GM18870 (cell line): ENCODE measurements at regions not wholly inside any gene's neighbourhood (a gene's known extent, or its start where the extent isn't known, plus 50 kb on each side); places are given as distances from the start of the nearest gene placed in this dataset.
"Not testable (repeated sequence)": the region's sequence is repeated elsewhere in the genome, so short reads cannot be mapped to it uniquely, and the experiment has no call there.

Experiments used
- ATAC-seq: cut with Tn5 transposase; IDR thresholded peaks from one replicate; pipeline ENCODE4 v1.9.1; 2021; ENCODE audit warnings: moderate library complexity; ENCODE audit not compliant: unreplicated experiment

DNA sequence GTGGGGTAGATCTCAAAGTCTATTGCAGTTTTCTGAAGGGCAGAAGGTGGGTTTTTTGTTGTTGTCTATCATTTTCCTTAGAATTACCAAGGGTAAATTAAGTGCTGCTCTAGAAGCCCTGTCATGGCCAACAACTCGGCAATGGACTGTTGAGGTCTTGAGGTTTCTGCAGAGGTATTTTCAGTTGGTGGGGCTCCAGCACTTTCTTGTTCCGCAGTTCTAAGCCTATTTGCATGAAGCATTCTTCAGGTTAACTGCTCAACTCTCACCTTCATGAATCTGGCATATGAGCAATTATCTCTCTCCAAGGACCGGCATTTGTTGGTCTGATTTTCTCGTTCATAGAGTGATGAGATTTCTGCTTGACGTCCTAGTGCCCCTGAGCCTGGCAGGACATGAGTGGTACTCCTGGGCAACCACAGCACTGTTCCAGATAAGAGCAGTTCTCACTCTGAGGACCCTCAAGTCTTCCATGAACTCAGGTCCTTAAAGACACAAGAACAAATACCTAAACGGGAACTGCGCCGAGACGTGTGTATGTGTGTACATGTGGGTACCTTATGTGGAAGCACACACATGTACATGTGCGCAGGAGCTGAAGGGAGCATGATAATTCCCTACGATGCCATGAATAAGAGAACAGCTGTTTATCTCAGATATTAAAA, 544.5 kb downstream of the CSNK1G3 start:
- ATAC-seq: peak; percentile 61

- ATAC-seq: no peak
Measured at GRCh38 chr5:124055751-124056150, 543.8 kb downstream of the CSNK1G3 start.

GRCh38 chr5:124054564-124054963, 542.6 kb downstream of the CSNK1G3 start:
- ATAC-seq: peak; percentile 51

DNA sequence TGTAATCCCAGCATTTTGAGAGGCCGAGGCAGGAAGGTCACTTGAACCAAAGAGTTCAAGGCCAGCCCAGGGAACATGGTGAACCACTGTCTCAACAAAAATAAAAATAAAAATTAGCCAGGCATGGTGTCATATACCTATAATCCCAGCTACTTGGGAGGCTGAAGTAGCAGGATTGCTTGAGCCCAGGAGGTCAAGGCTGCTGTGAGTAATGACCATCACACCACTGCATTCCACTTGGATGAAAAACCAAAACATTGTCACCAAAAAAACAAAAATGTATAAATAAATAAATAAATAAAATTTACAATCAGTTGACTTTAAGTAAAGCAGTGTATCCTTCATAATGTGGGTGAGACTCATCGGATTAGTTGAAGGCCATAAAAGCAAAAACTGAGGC, 541.4 kb downstream of the CSNK1G3 start:
- ATAC-seq: no peak

DNA sequence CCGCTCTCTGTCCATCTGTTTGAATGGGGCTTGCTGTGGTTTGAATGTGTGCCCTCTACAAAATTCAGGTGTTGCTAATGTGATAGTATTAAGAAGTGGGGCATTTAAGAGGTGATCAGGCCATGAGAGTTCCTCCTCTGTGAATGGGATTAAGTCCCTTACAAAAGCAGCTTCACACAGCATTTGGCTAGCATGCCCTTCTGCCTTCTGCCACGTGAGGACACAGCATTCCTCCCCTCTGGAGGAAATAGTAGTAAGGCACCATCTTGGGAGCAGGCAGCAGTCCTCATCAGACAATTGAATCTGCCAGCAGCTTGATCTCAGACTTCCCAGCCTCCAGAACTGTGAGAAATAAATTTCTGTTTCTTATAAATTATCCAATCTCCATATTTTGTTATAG, 540.2 kb downstream of the CSNK1G3 start:
- ATAC-seq: no peak

- ATAC-seq: no peak
Measured at GRCh38 chr5:124050120-124050770, 538.3 kb downstream of the CSNK1G3 start.

GRCh38 chr5:124045412-124045811, 533.4 kb downstream of the CSNK1G3 start:
- no peak for ATAC-seq

GRCh38 chr5:124044613-124045012, 532.6 kb downstream of the CSNK1G3 start:
- no peak for ATAC-seq

GRCh38 chr5:124043456-124043855, 531.5 kb downstream of the CSNK1G3 start:
- ATAC-seq: no peak

DNA sequence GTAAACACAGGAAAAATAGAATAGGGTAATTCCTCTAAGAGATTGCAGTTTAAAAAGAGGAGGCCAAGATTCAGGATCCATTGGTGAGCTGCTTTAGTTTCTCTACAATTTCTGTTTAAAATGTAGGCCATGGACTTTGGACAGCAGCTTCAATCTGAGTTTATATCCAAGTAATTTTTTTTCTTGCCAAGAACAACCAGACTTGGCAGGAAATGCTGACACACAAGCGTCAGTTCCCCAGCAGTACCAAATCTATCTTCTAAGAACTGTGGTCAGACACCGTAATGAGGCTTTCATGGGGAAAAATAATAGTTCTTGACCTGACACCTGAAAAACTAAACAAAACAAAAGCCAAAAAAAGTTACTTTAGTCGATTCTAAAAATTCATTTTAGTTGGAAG, 528.8 kb downstream of the CSNK1G3 start:
- no peak for ATAC-seq

GRCh38 chr5:124039410-124039809, 527.4 kb downstream of the CSNK1G3 start:
- no peak for ATAC-seq

DNA sequence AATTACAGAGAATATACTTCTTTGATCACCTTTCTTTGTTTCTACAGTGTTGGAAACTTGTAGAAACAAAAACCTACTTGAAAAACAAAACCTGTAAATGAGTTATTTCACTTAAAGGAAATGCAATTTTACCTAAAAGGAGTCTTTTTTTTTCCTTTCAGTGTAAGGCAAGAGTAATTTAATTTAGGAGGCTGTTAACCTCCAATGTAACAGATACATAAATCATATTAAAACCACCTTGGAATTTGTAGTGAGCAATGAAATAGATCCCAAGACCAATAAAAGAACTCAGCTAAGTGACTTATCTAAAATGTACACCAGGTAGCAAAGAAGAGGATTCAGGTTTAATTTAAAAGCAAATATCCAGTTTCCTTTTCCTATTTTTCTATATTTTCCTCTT, 524.8 kb downstream of the CSNK1G3 start:
- no peak for ATAC-seq

- peak; percentile 97 for ATAC-seq
Measured at GRCh38 chr5:124034963-124035362, 523.0 kb downstream of the CSNK1G3 start.

GRCh38 chr5:124034083-124034700, 522.2 kb downstream of the CSNK1G3 start:
- ATAC-seq: no peak

DNA sequence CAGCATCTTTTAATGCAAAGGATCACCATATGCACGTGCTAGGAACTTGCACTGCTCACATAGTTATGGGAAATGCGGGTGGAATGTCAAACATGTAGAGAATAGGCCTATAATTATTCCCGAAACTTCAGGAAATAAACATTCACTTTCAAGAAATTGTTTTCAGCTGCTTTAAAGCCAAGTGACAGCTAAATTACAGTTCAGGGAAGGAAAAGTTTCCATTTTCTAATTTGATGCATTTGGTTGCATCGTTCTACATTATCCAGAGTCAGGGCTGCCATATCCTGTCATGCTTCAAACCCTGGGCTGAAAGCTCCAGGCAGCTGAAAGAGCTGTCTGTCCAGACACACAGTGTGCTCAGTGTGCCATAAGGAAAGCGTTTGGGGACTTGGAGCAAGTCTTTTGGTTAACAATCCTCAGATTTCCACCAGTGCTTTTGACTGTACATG, 518.1 kb downstream of the CSNK1G3 start:
- no peak for ATAC-seq

DNA sequence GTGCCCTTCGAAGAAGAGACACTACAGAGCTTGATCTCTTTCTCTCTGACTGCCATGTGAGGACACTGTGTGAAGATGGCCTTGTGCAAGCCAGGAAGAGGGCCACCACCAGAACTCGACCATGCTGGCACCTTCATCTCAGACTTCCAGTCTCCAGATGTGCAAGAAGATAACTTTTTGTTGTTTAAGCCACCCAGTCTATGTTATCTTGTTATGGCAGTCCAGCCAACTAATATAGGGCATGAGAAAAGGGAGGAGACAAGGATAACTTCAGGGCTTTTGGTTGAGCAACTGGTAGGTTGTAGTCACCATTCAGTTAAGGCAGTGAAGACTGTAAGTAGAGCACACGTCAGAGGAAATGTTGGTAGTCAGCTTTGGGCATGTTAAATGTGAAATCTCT, 515.5 kb downstream of the CSNK1G3 start:
- ATAC-seq: no peak

DNA sequence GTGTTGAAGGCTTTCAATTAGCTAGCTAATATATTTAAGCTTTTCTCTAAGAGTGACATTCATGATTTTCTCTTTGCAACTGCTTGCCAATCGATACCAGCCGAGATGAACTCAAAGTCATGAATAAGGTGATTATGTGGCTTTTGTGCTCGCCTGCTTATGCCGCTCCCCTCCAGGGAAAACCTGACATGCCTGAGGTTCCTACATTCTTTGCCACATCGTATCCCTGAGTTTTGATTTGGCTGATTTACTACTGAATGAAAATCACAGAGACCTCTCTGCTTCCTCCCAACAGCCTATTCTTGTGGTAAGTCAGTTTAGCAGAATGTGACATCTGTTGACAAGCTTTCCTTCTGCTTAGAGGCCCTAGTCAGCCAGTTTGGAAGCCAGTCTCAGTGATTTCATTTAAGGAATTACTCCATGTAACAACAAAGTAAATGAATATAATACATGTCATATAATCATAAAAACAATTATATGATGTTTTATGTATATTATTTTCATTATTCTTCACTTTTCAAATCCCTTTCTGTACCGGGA, 513.4 kb downstream of the CSNK1G3 start:
- no peak for ATAC-seq

- ATAC-seq: no peak
Measured at GRCh38 chr5:124022966-124023365, 511.0 kb downstream of the CSNK1G3 start.

- ATAC-seq: no peak
Measured at GRCh38 chr5:124021776-124022175, 509.8 kb downstream of the CSNK1G3 start.

- ATAC-seq: no peak
Measured at GRCh38 chr5:124021066-124021641, 509.2 kb downstream of the CSNK1G3 start.

- ATAC-seq: not testable (repeated sequence)
Measured at GRCh38 chr5:124017321-124017720, 505.3 kb downstream of the CSNK1G3 start.
